HG03469 (cell line): ENCODE measurements at regions not wholly inside any gene's neighbourhood (a gene's known extent, or its start where the extent isn't known, plus 50 kb on each side); places are given as distances from the start of the nearest gene placed in this dataset.
A peak's percentile ranks its signal among the peaks of the same experiment; 100 is the strongest.

Experiments used
- ATAC-seq: cut with Tn5 transposase; IDR thresholded peaks from one replicate; pipeline ENCODE4 v1.9.1; 2021; ENCODE audit warnings: mild to moderate bottlenecking, moderate library complexity, moderate number of reproducible peaks; ENCODE audit not compliant: unreplicated experiment

- no peak for ATAC-seq
These were observed 194.2 kb downstream of the NHLRC3 start for GRCh38 chr13:39232401-39232980.

- no peak for ATAC-seq
These were observed 194.7 kb downstream of the NHLRC3 start for GRCh38 chr13:39232999-39233398.

DNA sequence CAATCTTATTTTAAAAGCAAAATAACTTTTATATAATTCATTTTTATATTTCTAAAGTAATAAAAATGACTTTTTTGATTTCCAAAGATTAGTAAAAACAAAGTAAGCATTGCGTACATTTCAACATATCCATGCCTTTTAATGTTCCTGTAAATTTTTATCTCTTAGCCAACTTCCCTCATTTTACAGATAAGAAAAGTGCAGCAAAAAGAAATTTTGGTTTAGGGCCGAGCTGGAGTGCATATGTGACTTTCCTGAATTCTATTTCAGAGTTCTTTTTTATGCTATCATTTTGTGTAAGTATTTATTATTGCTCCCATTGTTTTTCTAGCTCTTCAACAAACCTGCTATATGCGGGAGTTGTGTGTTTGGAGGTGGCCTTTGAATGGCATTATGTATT, 195.3 kb downstream of the NHLRC3 start:
- ATAC-seq, result no peak

- no peak for ATAC-seq
These were observed 206.4 kb downstream of the NHLRC3 start for GRCh38 chr13:39244561-39245230.

DNA sequence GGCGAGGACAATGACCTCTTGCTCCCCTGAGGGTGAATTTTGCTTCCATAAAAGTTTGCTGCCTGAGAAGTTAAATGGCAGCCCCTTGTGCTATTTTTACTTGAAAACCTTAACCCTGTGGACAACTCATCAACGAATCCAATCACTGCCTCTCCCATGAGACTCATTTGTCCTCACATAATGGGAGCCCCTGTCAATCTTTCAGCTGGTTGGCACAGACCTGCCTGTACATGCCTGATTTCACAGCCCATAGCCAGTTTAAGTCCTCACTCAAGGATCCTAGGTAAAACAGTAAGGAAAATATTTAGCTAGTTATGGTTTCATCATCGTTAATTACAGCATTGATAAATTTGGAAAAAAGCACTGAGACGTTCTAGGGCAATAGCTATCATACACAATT, 207.4 kb downstream of the NHLRC3 start:
- ATAC-seq, result no peak

DNA sequence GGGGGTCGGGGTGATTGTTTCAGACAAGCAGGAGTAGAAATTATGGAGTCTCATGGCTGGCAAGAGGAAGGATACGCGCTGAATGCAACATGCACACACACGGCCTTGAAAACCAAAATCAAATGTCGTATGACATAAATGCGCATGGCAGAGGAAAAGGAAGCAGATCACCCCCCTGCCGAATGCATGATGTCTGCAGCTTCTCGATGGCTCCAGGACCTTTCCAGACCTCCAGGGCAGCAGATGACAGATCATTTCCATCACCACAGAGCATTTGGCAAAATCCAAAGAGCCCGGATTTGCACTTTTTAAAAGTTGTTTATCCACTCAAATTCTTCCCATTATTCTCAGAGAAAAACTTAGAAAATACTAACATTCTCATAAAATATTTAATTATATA, 211.7 kb downstream of the NHLRC3 start:
- ATAC-seq, result no peak

GRCh38 chr13:39250440-39250839, 212.2 kb downstream of the NHLRC3 start:
- no peak for ATAC-seq

DNA sequence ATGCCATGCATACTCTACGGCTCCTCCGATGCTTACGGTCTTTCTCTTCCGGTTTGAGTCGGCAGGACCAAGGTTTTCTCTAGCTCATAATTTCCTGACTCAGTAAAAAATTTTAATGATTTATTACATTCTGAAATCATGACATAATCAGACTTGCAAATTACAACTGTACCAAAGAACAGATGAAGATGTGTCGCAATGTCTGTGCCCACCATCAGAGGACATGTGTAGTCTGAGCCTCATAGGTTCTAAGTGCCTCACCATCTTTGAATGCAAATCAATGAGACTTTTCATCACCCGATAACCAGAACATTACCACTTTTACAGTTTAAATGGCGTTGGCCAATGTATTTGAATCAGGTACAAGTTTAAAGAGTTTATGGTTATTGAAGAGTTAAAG, 213.1 kb downstream of the NHLRC3 start:
- ATAC-seq, result no peak

DNA sequence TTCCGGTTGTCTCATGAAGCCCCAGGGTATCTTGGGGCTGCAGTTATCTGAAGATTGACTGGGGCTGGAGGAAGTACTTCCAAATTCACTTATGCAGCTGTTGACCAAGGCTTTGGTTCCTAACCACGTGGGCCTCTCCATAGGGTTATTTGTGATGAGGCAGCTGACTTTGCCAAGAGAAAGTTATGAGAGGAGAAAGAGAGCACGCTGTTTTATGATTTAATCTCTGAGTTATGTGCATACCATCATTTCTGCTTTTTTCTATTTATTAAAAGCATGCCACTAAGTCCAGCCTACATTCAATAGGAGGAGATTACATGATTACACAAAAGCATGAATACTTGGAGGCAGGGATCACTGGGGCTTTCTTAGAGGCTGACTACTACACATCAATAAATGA, 215.5 kb downstream of the NHLRC3 start:
- no peak for ATAC-seq

DNA sequence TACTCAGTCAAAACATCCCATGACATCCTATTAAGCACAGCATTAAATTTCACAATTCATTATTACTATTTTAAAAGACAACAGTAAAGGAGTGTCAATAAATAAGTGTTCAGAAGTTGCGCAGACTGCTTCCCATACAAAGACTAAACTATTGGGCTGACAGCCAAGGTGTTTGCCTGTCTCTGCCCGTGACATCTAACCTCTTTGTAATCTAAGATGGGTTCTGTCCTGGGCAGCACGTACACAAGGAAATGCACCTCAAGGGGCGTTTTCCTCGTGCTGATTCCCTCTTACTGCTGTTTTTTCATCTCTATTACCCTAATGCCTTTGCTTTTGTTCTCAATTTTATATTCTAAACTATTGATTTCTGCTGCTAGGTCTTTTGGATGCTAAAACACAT, 216.3 kb downstream of the NHLRC3 start:
- no peak for ATAC-seq

DNA sequence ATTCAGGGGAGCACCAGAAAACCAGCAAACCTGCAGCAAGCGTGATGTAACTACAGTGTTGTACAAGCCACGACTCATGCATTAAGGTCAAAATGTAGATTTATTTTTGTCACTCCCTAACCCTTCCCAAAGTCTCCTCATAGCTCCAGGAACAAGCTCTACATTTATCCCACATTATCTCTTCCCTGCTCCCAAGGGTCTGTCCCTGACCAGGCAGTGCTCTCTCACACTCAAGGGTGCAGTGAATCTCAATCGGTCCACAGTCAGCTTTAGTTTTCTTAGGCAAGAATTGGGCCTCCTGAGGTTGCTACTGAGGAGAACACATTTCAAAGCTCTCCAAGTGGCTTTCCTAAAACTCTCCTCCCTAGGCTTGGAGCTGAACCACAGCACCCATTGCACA, 219.4 kb downstream of the NHLRC3 start:
- ATAC-seq, result no peak

DNA sequence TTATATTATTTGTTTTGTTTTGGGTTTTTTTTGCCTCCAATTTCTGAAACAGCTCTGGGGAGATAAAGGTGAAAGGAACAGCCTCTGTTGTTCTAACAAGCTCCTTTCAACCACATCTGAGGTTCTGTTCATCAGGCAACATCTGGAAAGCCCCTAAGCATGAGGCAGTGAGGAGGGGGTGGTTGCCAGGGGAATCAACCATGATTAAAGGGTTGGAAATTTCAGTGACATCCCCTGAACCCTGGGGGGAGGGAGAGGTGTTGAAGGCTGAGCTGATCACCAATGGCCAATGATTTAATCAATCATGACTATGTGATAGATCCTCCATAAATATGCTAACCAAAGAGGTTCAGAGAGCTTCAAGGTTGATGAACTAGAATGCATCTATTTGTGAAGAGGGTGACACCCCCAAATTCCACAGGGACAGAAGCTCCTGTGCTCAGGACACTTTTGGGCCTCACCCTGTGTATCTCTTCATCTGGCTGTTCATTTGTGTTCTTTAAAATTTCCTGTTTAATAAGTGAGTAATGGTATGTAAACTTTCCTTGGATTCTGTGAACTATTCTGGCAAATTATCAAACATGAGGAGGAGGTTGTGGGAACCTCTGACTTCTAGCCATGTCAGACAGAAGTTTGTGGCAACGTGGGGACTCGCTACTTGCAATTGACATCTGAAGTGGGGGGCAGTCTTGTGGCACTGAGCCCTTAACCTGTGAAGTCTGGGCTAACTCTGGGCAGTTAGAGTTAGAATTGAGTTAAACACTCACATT, 221.3 kb downstream of the NHLRC3 start:
- ATAC-seq, result no peak

DNA sequence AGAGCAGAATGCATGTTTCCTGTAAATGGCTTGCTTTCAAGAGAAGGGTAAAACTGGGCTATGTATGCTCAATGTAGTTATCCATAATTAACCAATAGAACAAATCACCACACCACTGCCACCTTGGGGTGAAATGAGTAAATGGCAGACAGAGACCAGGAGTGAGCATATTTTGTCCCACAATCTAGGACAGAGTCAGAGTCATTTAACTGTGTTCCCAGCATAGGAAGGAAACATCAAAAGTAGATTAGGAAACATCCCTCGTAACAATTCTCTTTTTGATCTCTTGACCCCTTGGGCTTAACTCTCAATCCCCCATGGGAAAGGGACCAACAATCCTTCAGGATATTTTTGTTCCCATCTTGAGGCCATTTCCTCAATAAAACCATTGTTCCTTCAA, 224.8 kb downstream of the NHLRC3 start:
- ATAC-seq, result peak; percentile 82

GRCh38 chr13:39263531-39263930, 225.3 kb downstream of the NHLRC3 start:
- ATAC-seq, result no peak

DNA sequence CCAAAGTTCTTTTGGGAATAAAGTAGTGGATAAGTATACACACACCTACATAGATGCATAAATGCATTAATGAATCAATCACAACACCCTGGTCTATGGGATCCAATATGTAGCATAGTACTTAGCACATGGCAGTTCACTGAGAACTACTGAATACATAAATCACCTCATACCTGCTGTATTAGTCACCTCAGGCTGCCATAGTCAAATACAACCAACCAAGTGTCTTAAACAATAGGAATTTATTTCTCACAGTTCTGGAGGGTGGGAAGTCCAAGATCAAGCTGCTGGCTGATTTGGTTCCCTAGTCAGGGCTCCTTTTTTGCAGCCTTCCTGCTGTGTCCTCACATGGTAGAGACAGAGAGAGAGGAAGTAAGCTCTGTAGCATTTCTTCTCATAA, 228.2 kb downstream of the NHLRC3 start:
- no peak for ATAC-seq

- no peak for ATAC-seq
These were observed 230.1 kb downstream of the NHLRC3 start for GRCh38 chr13:39268398-39268797.

DNA sequence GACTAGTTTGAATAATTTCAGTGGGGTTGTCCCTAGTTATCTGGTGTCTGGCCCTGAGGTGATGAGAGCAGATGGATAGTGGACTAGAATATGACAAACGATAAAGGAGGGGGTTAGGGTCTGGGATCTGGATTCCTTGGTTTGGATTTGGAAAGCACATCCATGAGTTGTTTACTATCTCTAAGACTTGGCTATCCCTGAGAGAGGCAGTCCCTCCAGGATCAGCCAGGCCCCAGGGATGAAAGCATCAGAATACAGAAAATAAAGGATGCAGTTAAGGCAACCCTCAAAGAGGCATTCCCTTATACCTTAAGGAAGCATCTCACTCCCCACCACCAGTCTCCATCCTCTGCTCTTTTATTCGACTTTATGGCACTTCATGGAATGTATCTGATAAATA, 230.7 kb downstream of the NHLRC3 start:
- ATAC-seq, result no peak

GRCh38 chr13:39269411-39269810, 231.2 kb downstream of the NHLRC3 start:
- ATAC-seq, result no peak

GRCh38 chr13:39272994-39273393, 234.7 kb downstream of the NHLRC3 start:
- ATAC-seq, result no peak

GRCh38 chr13:39273953-39274738, 235.9 kb downstream of the NHLRC3 start:
- no peak for ATAC-seq

GRCh38 chr13:39274739-39275325, 236.6 kb downstream of the NHLRC3 start:
- ATAC-seq, result no peak
